HEK293T (cell line): ENCODE measurements at regions not wholly inside any gene's neighbourhood (a gene's known extent, or its start where the extent isn't known, plus 50 kb on each side); places are given as distances from the start of the nearest gene placed in this dataset.

Experiments
- BHLHE40 ChIP-seq: fragments of 450-650 bp; IDR thresholded peaks from 2 replicates; pipeline ENCODE4 v1.6.1; 2016; ENCODE audit warnings: mild to moderate bottlenecking, moderate library complexity, borderline replicate concordance
- FOXA1 ChIP-seq: fragments of 450-650 bp; IDR thresholded peaks from 2 replicates; pipeline ENCODE4 v1.6.1; 2016; ENCODE audit warnings: mild to moderate bottlenecking
- FOXM1 ChIP-seq: fragments of 450-650 bp; IDR thresholded peaks from 2 replicates; pipeline ENCODE4 v1.6.1; 2017; ENCODE audit warnings: mild to moderate bottlenecking, borderline replicate concordance
- NFRKB ChIP-seq: fragments of 450-650 bp; IDR thresholded peaks from 2 replicates; pipeline ENCODE4 v1.6.1; 2016; ENCODE audit warnings: mild to moderate bottlenecking, moderate library complexity
- SP1 ChIP-seq: fragments of 450-650 bp; IDR thresholded peaks from 2 replicates; pipeline ENCODE4 v1.6.1; 2017
- ZNF384 ChIP-seq: fragments of 450-650 bp; IDR thresholded peaks from 2 replicates; pipeline ENCODE4 v1.6.1; 2016

DNA sequence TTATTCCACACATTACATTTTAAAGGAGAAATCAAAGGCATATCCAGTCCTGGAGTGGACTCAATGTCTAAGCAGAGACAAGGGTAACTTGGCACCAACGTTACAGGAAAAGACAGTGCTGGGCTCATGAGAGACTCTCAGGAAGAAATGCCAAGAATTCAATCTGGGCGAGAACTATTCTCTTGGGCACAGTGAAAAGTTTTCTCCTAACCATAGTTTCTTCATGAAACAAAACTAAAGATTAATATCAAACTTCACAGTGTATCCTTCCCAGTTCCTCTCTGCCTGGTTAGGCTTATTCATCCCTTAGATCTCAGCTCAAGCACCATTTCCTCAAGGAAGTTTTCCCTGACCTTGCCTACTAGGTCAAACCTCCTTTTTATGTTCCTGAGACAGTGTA is 109.4 kb upstream of the TLL1 start:
- TF ChIP-seq ZNF384 (no peak), FOXA1 (no peak), BHLHE40 (no peak), NFRKB (no peak), SP1 (no peak), FOXM1 (no peak)
